ENCODE measurements at regions not wholly inside any gene's neighbourhood (a gene's known extent, or its start where the extent isn't known, plus 50 kb on each side); places are given as distances from the start of the nearest gene placed in this dataset.
A peak's percentile ranks its signal among the peaks of the same experiment; 100 is the strongest.

GRCh38 chrX:40434443-40434842 is 146.3 kb upstream of the ATP6AP2 start:
- TF ChIP-seq ELF1 (IDR thresholded peaks at IDR 0.05): no peak
- no peak for TF ChIP-seq EP300 (IDR thresholded peaks at IDR 0.05; ENCODE audit: borderline replicate concordance in 1 of 2, low read depth in 1 of 2, low read length in 1 of 2)
- no peak for TF ChIP-seq USF2 (IDR thresholded peaks at IDR 0.05; ENCODE audit: borderline replicate concordance, low read depth, low read length)
- TF ChIP-seq NRF1 (IDR thresholded peaks at IDR 0.05; ENCODE audit: low read depth, low read length): no peak
- no peak for TF ChIP-seq REST (IDR thresholded peaks at IDR 0.05; ENCODE audit: low read depth, low read length)
- TF ChIP-seq TEAD4 (IDR thresholded peaks at IDR 0.05; ENCODE audit: borderline replicate concordance, insufficient read depth): no peak
- no peak for TF ChIP-seq EZH2phosphoT487 (IDR thresholded peaks at IDR 0.05; ENCODE audit: borderline replicate concordance, low read depth)
- Histone ChIP-seq H3K36me3 (replicated peaks in 1 of 2; ENCODE audit: control insufficient read depth in 1 of 2, insufficient read depth in 2 of 2, low read length in 1 of 2) (no peaks in the 10 kb centered on the region), H3K79me2 (ENCODE audit: insufficient read depth) (no peaks in the 10 kb centered on the region), H3K4me1 (ENCODE audit: control insufficient read depth in 1 of 2, insufficient read depth in 2 of 2, low read depth in 1 of 2, low read length in 1 of 2) (peaks cover 0 to 14% of the 10 kb centered on the region in 2 experiments; a peak in 1 of 4 replicates), H2AFZ (ENCODE audit: low read depth) (no peak overlapping the region), H4K20me1 (ENCODE audit: insufficient read depth) (no peaks in the 10 kb centered on the region), H3K4me3 (ENCODE audit: low read depth in 2 of 2, low read length in 1 of 2) (no peak overlapping the region), H3F3A (replicated peaks; ENCODE audit: insufficient read depth) (no peaks in the 10 kb centered on the region), H3K27ac (ENCODE audit: low read depth in 2 of 2, low read length in 1 of 2) (peak overlapping the region in 1 of 2 experiments; percentile 75; a peak in 2 of 4 replicates), H3K27me3 (ENCODE audit: insufficient read depth) (no peaks in the 10 kb centered on the region; the same call in 1 of the 2 replicates), H3K9ac (no peak overlapping the region), H3K4me2 (no peak overlapping the region), H3K9me2 (no peaks in the 10 kb centered on the region), H3K9me3 (no peaks in the 10 kb centered on the region)
- CTCF ChIA-PET: no interaction called here
- WGBS (ENCODE audit: low lambda C conversion rate): 21% methylated on average over 6 of the region's 6 CpGs
- no peak for DNase-seq
- POLR2A ChIA-PET: interaction anchor here (0.8 to 1.2 kb wide), 3 partner anchors 16 to 19 kb away, joined by 3 read pairs; no protein-coding TSS in a partner anchor

GRCh38 chrX:40433160-40433559 is 147.6 kb upstream of the ATP6AP2 start:
- ChIA-PET CTCF (interaction anchor here (1.3 kb wide), 1 partner anchor 166 kb away, joined by 3 read pairs; no protein-coding TSS in a partner anchor), POLR2A (no interaction called here)
- no peaks in the 10 kb centered on the region for H3K79me2 ChIP-seq (ENCODE audit: insufficient read depth)
- DNase-seq: no peak
- no peak overlapping the region for H3K9ac ChIP-seq
- H3K27ac ChIP-seq (ENCODE audit: low read depth in 2 of 2, low read length in 1 of 2): peak overlapping the region in 1 of 2 experiments; percentile 14; a peak in 1 of 4 replicates
- H3K9me3 ChIP-seq: no peaks in the 10 kb centered on the region
- no peaks in the 10 kb centered on the region for H3K9me2 ChIP-seq
- no peaks in the 10 kb centered on the region for H3F3A ChIP-seq (replicated peaks; ENCODE audit: insufficient read depth)
- no peak overlapping the region for H2AFZ ChIP-seq (ENCODE audit: low read depth)
- H4K20me1 ChIP-seq (ENCODE audit: insufficient read depth): no peaks in the 10 kb centered on the region
- peaks cover 0 to 14% of the 10 kb centered on the region in 2 experiments; a peak in 1 of 4 replicates for H3K4me1 ChIP-seq (ENCODE audit: control insufficient read depth in 1 of 2, insufficient read depth in 2 of 2, low read depth in 1 of 2, low read length in 1 of 2)
- no peaks in the 10 kb centered on the region; the same call in 1 of the 2 replicates for H3K27me3 ChIP-seq (ENCODE audit: insufficient read depth)
- WGBS (ENCODE audit: low lambda C conversion rate): 29% methylated on average over 2 of the region's 2 CpGs
- no peaks in the 10 kb centered on the region for H3K36me3 ChIP-seq (replicated peaks in 1 of 2; ENCODE audit: control insufficient read depth in 1 of 2, insufficient read depth in 2 of 2, low read length in 1 of 2)
- H3K4me2 ChIP-seq: no peak overlapping the region
- H3K4me3 ChIP-seq (ENCODE audit: low read depth in 2 of 2, low read length in 1 of 2): no peak overlapping the region
- TF ChIP-seq PBX3 (IDR thresholded peaks at IDR 0.05): no peak
- TF ChIP-seq FOXJ3 (CRISPR knock-in tag; IDR thresholded peaks at IDR 0.05): no peak
- no peak for TF ChIP-seq MEF2A (IDR thresholded peaks at IDR 0.05; ENCODE audit: borderline replicate concordance, low read depth)
- TF ChIP-seq EZH2phosphoT487 (IDR thresholded peaks at IDR 0.05; ENCODE audit: borderline replicate concordance, low read depth): no peak
- TF ChIP-seq USF1 (IDR thresholded peaks at IDR 0.05; ENCODE audit: borderline replicate concordance, low read depth): no peak
- TF ChIP-seq REST (IDR thresholded peaks at IDR 0.05; ENCODE audit: low read depth, low read length): no peak
- no peak for TF ChIP-seq RFX5 (IDR thresholded peaks at IDR 0.05; ENCODE audit: low read length)
- no peak for TF ChIP-seq RXRA (IDR thresholded peaks at IDR 0.05; ENCODE audit: borderline replicate concordance, low read depth)
- no peak for TF ChIP-seq TAF1 (IDR thresholded peaks at IDR 0.05; ENCODE audit: borderline replicate concordance, low read depth, low read length)
- no peak for TF ChIP-seq YY1 (IDR thresholded peaks at IDR 0.05; ENCODE audit: low read depth)
- TF ChIP-seq POLR2AphosphoS5 (IDR thresholded peaks at IDR 0.05; ENCODE audit: low read depth, low read length): no peak
- TF ChIP-seq TCF12 (IDR thresholded peaks at IDR 0.05): no peak

Data from SK-N-SH (cell line).